HG02885 (cell line): ENCODE measurements at regions not wholly inside any gene's neighbourhood (a gene's known extent, or its start where the extent isn't known, plus 50 kb on each side); places are given as distances from the start of the nearest gene placed in this dataset.

Source experiments
- ATAC-seq: cut with Tn5 transposase; IDR thresholded peaks from one replicate; pipeline ENCODE4 v1.9.1; 2021; ENCODE audit warnings: mild to moderate bottlenecking; ENCODE audit not compliant: unreplicated experiment, poor library complexity

- no peak for ATAC-seq
These were observed 67.9 kb upstream of the CHL1 start for GRCh38 chr3:128515-129172.

- ATAC-seq, result no peak
These were observed 65.2 kb upstream of the CHL1 start for GRCh38 chr3:131151-131888.

- ATAC-seq, result no peak
These were observed 64.2 kb upstream of the CHL1 start for GRCh38 chr3:132378-132777.

GRCh38 chr3:132904-133303 lies 63.7 kb upstream of the CHL1 start:
- no peak for ATAC-seq

- ATAC-seq, result no peak
These were observed 55.7 kb upstream of the CHL1 start for GRCh38 chr3:140748-141330.
